C1 segment of cervical spinal cord (tissue), 14 donors: ENCODE measurements at regions not wholly inside any gene's neighbourhood (a gene's known extent, or its start where the extent isn't known, plus 50 kb on each side); places are given as distances from the start of the nearest gene placed in this dataset.

ENCODE experiments used
- DNase-seq, 14 donors: peaks; one replicate each; lab custom pipeline; 2025; lab: John Stamatoyannopoulos, UW

DNA sequence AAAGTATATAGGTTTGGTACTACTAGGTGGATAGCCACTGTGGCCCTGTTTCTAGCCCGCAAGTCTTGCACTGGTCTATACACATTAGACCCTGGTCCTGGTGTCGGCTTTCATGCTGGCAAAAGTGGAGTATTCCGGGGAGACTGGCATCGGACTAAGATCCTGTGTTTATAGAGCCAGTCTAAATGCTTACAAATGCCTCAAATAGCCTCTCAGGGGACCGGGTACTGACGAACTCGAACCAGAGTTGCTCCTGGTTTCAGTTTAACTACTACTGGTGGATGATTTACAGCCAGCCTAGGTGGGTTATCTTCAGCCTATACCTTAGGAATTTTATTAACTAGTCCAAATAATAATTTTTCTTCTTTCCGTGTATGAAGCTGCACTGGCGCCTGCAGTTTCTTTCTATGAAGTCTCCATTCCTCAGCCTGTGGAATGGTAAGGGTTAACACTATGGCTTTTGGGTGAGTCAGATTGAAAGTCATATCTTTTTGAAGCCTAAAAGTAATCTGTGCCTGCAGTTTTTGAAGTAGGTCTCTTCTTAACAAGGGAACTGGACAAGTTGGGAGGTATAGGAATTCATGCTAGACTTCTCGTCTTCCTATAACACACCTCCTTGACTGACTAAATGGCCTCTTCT, 51.3 kb downstream of the OR10H4 start:
- DNase-seq = no peak

DNA sequence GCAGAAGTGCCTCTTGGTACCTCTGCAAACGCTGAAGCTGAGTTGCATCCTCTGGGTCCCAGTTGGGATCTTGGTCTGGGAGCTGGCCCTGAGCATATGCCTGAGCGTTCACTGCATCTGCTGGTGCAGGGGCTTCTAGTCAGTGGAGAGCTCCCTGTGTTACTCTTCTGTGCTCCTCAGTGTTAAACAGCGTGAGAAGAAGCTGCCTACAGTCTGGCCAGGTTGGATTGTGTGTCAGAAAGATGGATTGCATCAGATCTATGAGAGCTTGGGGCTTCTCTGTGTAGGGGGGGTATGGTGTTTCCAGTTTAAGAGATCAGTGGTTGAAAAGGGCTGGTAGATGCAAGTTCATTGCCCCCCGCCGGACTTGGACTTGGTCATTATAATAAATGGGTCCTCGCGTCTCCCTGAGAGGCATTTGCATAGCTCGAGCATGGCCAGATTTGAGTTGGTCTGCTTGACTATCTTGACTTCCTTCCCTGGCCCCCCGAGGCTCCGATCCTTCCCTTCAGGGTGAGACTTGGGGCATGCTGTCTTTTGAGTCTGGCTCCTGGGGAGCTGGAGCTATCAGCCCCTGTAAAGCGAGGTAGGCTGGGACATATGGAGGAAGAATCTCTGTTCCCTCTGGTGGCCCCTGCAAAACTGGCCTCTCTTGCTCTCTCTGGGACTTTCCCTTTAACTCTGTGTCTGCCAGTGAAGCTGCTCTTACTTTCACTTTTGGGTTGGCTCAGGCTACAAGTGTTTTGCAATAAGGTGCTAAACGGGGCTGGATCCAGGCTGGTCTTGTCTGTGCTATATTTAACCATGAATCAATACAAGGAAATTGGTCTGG, 52.9 kb downstream of the OR10H4 start:
- DNase-seq = no peak

DNA sequence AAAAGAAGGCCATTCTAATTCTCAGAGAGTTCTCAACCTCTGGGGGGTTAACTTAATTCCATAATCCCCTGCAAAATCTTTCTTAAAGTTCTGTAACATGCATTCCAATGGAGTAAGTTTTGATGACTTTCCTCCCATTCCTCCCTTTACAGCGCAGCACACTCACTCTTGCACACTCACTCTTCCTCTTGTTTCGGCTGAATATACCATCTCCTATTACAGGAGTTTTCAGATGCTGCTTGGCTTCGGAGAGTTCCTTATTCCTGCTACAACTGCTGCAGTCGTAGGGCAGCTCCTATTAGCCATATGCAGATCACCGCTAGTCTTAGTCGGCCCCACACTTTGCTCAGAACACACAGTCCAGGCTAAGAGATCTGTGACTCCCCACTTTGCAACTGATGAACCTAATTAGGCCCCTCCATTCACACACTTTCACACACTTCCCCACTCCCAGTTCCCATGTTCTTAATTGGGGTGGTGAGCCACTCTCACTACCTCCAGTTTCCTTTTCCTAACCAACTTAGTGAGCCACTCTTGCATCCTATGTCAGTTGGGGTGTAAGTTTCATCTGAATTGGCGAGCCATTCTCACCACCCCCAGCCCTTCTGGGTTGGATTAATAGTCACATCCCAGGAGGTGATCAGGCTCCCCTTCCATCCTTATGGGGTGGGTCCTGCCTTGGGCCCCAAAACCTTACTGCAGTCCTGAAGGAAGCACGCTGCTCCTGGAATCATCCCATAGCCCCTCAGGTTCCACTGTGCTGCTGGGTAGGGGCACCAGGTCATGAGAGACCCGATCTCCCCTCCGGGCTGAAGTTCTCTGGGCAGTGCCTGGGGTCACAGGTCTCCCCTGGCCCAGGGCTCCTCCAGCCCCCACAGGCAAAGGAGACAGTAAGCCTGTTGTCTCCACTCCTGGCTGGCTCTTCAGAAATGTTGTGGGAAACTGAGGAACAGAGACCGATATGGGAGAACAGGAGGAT, 53.9 kb downstream of the OR10H4 start:
- DNase-seq = no peak

DNA sequence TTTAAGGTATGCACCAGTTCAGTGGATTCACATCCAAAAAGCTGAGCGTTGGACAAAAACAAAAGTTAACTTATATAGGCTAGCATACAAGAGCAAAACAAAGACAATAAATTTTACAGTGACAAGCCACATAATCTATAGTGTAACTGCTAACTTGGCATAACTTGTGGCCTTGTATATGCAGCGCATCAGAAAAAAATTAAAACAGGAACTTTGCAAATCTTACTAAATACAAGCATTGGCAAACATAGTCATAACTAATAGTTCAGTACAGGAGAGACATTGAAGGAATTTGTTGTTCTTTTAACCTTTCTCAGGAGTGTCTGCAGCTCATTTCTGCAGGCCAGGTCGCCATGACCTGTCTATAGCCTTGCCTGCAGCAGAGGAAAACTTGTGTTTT, 54.6 kb downstream of the OR10H4 start:
- DNase-seq = no peak

DNA sequence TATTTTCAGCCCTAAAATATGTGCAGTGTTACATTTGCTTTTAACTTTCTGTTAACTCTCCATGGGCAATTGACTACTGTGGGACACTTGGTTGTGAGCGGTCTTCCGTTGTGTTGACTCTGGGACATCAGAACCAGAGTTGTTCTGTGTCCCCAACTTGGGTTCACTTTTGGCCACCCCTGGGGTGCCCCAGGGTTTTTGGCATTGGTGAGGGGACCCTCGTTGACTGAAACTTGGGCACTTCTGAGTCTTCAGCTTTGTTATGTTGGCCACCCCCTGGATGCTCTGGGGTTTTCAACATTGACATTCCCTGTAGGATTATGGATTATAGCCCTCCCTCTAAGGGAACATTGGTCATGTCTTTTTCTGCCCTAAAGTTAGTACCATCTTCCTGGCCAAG, 57.1 kb downstream of the OR10H4 start:
- no peak for DNase-seq

DNA sequence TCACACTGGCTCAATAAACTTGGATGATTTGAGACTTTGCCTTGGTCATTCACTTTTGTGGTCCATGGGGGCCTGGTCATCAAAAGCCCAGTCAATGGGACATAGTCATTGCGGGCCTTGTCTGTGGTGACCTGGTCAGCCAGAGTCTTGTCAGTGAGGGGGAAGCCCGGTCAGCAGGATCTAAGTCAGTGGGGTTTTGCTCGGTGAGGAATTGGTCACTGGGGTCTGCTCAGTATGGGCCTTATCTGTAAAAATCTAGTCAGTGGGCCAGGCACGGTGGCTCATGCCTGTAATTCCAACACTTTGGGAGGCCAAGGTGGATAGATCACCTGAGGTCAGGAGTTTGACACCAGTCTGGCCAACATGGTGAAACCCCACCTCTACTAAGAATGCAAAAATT, 63.7 kb upstream of the TPM4 start:
- no peak for DNase-seq

DNA sequence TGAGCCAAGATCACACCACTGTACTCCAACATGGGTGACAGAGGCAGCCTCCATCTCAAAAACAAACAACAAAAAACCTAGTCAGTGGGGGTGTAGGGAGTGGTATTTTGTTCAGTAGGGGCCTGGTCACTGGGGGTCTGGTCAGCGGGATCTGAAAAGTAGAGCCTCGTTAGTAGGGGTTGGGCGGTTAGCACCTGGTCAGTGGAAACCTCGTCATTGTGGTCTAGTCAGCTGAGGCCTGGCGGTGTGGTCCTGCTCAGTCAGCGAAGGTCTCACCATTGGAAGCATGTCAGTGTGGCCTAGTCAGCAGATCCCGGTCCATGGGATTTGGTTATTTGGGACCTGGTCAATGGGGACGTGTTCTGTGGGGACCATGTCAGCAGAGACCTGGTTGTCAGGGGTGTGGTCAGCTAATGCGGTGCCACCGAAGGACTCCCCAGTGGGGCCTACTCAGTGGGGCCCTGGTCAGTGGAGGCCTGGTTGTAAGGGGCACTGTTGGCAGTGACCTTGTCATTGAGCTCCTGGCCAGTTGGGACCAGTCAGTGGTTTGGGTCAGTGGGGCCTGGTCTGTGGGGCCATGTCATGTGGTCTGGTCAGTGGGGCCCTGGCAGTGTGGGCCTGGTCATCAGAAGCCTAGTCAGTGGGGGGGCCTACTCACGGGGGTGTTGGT, 63.0 kb upstream of the TPM4 start:
- no peak for DNase-seq

DNA sequence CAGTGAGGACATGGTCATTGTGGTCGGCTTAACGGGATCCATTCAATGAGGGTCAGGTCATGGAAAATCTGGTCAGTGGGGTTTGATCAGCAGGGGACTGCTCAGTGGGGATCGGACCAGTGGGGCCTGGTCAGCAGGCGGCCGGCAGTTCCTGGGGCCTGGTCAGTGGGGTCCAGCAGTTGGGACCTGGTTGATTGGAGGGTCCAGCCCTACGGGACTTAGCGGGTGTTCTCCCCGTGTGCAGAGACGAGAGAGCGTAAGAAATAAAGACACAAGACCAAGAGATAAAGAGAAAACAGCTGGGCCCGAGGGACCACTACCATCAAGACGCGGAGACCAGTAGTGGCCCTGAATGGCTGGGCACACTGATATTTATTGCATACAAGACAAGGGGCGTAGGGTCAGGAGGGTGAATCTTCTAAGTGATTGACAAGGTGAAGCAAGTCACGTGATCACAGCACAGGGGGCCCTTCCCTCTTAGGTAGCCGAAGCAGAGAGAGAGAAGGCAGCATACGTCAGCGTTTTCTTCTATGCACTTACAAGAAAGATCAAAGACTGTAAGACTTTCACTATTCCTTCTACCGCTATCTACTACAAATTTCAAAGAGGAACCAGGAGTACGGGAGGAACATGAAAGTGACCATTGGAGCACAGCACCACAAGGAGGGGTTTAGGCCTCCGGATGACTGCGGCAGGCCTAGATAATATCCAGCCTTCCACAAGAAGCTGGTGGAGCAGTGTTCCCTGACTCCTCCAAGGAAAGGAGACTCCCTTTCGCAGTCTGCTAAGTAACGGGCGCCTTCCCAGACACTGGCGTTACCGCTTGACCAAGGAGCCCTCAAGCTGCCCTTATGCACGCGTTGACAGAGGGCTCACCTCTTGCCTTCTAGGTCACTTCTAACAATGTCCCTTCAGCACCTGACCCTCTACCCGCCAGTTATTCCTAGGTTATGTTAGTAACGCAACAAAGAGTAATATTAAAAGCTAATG, 62.1 kb upstream of the TPM4 start:
- DNase-seq = no peak

DNA sequence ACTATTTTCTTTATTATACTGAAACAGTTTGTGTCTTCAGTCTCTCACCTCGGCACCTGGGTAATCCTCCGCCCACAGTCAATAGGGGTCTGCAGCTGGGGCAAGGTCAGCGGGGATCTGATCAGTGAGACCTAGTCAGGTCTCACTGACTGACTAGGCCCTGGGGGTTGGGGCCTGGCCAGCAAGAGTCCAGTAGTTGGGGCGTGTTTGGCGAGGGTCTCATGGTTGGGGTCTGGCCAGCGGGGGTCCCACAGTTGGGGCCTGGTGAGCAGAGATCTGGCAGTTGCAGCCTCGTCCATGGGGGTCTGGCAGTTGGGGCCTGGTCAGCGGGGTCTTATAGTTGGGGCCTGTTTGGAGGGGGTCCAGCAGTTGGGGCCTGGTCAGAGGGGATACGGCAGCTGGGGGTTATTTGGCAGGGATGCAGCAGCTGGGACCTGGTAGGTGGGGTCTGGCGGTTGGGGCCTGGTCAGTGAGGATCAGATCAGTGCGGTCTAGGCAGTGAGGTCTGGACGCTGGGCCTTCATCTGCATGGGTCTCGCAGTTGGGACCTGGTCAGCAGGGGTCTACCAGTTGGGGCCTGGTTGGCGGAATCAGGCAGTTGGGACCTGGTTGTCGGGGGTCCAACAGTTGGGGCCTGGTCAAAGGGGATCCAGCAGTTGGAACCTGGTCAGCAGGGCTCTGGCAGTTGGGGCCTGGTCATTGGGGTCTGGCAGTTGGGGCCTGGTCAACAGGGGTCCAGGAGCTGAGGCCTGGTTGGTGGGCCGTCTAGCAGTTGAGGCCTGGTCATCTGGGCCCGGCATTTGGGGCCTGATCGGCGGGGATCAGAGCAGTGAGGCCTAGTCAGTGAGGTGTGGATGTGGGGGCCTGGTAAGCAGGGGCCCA, 61.1 kb upstream of the TPM4 start:
- no peak for DNase-seq

DNA sequence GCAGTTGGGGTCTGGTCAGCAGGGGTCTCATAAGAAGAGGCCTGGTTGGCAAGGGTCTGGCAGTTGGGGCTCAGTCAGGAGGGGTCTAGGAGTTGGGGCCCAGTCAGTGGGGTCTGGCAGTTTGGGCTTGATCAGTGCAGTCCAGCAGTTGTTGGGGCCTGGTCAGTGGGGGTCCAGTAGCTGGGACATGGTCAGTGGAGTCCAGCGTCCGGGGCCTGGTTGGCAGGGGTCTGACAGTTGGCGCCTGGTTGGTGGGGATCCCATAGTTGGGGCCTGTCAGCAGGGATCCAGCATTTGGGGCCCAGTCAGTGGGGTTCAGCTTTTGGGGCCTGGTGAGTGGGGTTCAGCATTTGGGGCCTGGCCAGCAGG, 60.5 kb upstream of the TPM4 start:
- DNase-seq = no peak

DNA sequence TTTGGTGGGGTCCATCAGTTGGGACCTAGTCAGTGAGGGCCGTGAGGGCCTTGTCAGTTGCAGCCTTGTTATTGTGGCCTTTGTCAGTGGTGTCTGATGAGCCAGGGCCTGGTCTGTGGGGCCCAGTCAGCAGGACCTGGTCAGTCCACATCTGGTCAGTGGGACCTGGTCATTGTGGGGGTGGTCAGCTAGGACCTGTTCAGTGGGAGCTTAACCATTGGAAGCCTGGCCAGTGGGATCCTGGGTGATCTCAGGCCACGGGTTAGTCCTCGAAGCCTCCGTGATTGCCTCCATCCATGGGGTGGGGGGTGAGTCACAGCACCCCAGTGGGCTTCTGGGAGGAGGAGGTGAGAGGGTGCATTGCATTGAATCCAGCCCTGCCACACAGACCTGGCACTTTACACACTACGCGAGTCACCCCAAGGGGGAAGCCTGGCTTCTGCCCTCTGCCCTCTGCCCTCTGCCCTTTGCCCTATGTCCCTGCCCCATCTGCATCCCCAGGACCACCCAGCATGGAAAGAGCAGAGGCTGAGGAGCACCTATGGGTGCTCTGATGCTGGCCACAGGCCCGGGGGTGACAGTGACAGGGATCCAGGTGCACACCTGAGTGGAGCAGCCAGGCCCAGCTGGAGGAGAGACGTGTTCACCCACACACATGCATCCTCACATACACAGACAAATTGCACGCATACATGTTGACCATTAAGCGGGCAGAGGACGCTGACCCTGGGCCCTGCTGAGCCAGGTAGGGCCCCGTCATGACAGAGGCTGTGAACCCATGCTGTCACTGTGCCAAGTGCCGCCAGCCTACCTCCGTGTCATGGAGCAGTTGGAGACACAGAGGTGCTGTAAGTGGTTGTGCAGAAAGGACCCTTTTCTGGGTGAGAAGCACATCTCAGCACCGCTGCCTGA, 59.8 kb upstream of the TPM4 start:
- no peak for DNase-seq

DNA sequence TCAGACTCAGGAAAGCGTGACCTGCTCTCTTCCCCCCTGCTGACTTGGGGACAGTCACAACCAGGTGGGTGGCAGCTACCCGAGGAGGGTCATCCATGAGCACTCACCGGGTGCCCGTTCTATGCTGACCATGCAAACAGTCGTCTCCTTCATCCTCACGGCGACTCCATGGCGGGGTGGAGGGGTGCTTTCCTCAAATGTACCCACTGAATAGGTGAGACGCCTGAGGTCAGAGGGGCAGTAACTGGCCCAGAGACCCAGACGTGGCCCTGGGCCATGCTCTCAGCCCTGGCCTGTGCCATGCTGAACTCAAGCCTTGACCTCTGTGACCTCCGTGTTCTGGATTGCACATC, 59.2 kb upstream of the TPM4 start:
- DNase-seq = no peak

DNA sequence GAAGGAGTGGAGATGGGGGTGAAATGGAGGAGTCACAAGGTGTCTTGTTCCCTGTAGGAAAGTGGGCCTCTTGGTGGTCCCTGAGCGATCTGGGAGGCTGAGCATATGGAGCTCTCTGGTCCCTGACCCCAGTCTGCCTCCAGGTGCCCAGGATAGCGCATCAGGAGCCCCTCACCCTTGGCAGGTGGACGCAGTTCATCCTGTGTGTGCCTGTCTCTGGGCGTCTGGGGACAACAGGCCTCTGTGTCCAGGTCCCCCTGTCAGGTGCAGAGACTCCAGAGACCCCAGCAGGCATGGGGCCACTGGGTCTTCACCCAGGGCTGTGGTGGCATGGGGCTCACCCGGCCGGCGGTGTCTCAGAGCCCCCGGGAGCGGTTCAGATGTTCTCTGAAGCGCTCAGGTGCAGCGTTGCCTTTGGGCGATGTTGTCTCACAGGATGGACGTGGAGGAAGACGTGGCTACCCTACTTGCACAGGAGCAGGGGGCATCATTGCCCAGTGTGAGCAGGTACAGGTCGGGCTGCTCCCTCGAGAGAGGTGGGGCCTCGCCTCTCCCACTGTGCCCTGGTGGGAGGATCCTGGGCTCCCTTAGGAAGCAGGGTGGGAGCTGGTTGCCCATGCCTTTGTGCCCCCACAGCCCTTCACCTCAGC, 58.1 kb upstream of the TPM4 start:
- DNase-seq = no peak

DNA sequence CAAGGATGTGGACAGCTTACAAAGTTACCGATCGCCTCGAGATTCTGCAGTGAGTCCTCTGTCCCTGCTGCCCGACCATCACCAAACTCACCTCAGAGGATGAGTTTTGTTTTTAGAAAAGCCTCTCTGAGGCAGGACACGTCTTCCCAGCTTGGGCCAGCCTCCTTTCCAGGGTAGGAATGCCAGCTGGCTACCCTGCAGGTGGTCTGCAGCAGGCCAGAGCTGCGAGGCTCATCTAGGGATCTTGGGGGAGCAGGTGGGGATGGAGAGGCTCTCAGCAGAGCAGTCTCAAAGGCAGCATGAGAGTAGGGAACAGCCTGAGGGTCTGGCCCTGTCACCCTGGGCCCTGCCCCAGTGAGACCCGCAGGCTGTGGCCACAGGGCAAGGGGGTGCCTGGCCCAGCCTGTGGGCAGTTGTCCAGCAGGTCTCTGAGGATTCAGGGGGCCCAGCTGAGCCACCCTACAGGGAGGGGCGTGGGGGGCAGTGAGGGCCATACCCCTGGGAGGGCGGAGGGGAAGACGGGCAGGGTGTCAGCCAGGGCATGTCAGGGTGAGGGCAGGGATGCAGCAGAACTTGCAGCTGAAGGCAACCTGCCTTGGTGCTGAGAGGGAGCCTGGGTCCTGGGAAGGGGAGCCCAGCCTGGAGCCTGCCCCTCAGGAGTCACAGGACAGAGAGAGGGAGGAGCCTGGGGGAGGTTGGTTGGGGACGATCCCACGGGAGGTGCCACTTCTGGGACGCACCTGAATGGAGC, 57.3 kb upstream of the TPM4 start:
- DNase-seq = peak in 1 of 14 donors; percentile 47

DNA sequence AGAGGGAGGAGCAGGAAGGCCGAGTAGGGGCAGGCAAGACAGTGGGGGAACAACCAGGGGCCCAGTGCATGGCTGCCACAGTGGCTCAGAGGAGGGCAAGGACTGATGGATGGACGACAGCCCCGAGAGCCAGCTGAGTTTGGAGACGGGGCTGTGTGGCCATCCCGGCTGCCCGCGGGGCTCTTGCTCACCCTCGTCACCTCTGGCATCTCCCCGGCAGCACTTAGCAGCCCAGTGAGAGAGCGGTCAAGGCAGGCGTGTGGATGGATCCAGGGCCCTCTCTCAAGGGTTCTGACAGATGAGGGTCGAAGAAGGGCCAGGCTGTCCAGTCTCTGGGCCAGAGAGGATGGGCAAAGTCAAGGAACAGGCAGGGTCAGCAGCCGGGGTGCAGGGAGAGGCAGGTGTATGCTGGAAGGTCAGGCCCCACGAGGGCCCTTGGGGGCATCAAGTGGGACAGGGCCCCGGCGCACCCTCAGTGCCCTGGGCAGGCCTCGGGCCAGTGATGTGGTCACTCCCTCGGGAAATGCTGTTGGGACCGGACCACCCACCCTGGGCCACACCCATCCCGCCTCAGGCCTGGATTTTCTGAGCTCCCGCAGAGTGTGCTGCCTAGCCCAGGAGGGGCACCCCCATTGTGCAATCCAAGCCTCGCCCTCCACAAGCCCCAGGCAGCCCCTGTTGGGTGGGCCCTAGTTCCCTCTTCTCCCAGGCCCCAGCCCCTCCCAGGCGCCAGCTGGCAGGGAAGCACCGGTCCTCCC, 56.4 kb upstream of the TPM4 start:
- DNase-seq = no peak

DNA sequence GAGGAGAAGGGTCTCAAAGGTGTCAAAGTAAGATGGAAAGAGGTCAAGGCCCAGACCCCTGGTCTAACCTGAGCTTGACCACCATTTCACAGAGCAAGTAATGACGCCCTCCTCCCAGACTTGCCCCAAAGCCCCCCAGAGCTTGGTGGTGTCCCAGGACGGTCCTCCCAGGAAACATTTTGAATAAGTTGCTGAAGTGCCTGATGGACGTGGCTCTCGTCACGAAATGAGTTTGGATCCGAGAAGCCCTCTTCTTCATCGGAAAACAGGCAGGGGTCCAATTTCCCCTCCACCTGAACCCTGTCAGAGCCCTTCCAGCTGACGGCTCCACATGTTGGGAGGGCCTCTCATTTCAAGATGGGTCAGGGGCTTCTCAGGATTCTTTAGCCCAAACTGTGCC, 54.5 kb upstream of the TPM4 start:
- no peak for DNase-seq
